ENCODE measurements at regions not wholly inside any gene's neighbourhood (a gene's known extent, or its start where the extent isn't known, plus 50 kb on each side); places are given as distances from the start of the nearest gene placed in this dataset.

DNA sequence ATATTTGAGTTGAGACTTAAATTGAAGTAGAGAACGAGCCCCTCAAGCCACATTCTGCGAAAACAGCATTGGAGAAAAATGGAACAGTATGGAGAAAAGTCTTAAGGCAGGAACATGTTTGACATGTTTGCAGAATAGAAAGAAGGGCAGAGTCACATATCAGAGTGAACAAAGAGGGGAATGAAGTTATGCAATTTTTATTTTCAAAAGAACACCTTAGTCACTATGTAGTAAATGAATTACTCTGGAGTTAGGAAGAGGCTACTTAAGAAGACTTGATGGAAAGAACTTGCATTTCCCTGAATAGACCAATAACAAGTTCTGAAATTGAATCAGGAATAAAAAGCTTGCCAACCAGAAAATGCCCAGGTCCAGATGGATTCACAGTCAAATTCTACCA is 391.4 kb upstream of the CDH19 start:
- Histone ChIP-seq H3K23me2 (ENCODE audit: low read depth, low read length) (no peaks in the 10 kb centered on the region), H2BK5ac (ENCODE audit: low read depth, low read length) (no peak overlapping the region), H2BK20ac (ENCODE audit: low read length) (no peak overlapping the region), H3K79me2 (ENCODE audit: control insufficient read depth in 1 of 2, insufficient read depth in 2 of 2, low read length in 2 of 2) (no peaks in the 10 kb centered on the region), H3K23ac (ENCODE audit: insufficient read length) (no peak overlapping the region), H3K27me3 (replicated peaks in 1 of 4; ENCODE audit: control insufficient read depth in 3 of 4, extremely low read depth in 1 of 4, insufficient read depth in 3 of 4, low read length in 3 of 4) (no peaks in the 10 kb centered on the region), H3K27ac (ENCODE audit: low read depth, low read length) (no peak overlapping the region), H3K4me1 (replicated peaks in 1 of 4; ENCODE audit: control insufficient read depth in 3 of 4, insufficient read depth in 4 of 4, low read length in 3 of 4) (no peaks in the 10 kb centered on the region), H2BK15ac (ENCODE audit: low read length) (no peak overlapping the region), H4K5ac (ENCODE audit: insufficient read length, low read depth, low read length) (no peak overlapping the region), H2BK12ac (ENCODE audit: low read depth, low read length) (no peak overlapping the region), H3K14ac (ENCODE audit: insufficient read length) (no peak overlapping the region), H4K91ac (replicated peaks; ENCODE audit: insufficient read length, low read length) (no peak overlapping the region), H3K79me1 (ENCODE audit: low read depth, low read length) (no peaks in the 10 kb centered on the region), H3K4me2 (ENCODE audit: insufficient read depth in 1 of 2, low read depth in 2 of 2, low read length in 2 of 2) (no peak overlapping the region), H3K36me3 (ENCODE audit: control insufficient read depth in 2 of 4, insufficient read depth in 4 of 4, low read length in 3 of 4) (no peaks in the 10 kb centered on the region), H3K9ac (replicated peaks in 1 of 4; ENCODE audit: extremely low read depth in 1 of 4, low read depth in 3 of 4, low read length in 3 of 4) (no peak overlapping the region), H3K4me3 (ENCODE audit: extremely low read depth in 1 of 4, insufficient read depth in 2 of 4, low read depth in 3 of 4, low read length in 4 of 4) (no peak overlapping the region), H4K20me1 (replicated peaks in 1 of 2; ENCODE audit: control insufficient read depth in 1 of 2, insufficient read depth in 2 of 2, low read length in 2 of 2) (no peaks in the 10 kb centered on the region), H3K4ac (replicated peaks; ENCODE audit: insufficient read length, low read depth, low read length) (no peak overlapping the region), H2BK120ac (replicated peaks; ENCODE audit: low read depth, low read length) (no peak overlapping the region), H2AK5ac (ENCODE audit: low read depth, low read length) (no peak overlapping the region), H3K9me3 (ENCODE audit: insufficient read depth in 2 of 2, low read depth in 1 of 2, low read length in 1 of 2) (no peaks in the 10 kb centered on the region), H4K8ac (ENCODE audit: extremely low read depth, insufficient read depth, low read length) (no peak overlapping the region), H3K18ac (ENCODE audit: extremely low read depth, low read length) (no peak overlapping the region), H3K56ac (replicated peaks; ENCODE audit: insufficient read length, low read depth, low read length) (no peak overlapping the region), H2AFZ (ENCODE audit: low read length) (no peak overlapping the region)
- DNase-seq (ENCODE audit: low read depth in 1 of 2, low spot score in 2 of 2) (no peak), FAIRE-seq (no peak)
- 85% methylated on average over 2 of the region's 2 CpGs; no CpG with 5 or more reads in 1 of the 2 experiments for WGBS, 2 experiments (ENCODE audit: extremely low coverage in 1 of 2, insufficient coverage in 1 of 2, insufficient read length in 1 of 2, insufficient replicate concordance in 2 of 2, low coverage in 1 of 2, low lambda C conversion rate in 2 of 2, missing lambda C conversion rate in 1 of 2)
- no peak for TF ChIP-seq JUN (IDR thresholded peaks at IDR 0.05; ENCODE audit: low read depth, low read length)
- no peak for TF ChIP-seq GABPA (IDR thresholded peaks at IDR 0.05; ENCODE audit: borderline replicate concordance, insufficient read depth, low read length)
- no peak for TF ChIP-seq HDAC6 (IDR thresholded peaks at IDR 0.05; ENCODE audit: low read depth, low read length)
- TF ChIP-seq SUZ12 (IDR thresholded peaks at IDR 0.05; ENCODE audit: low read length): no peak
- no peak for TF ChIP-seq BACH1 (IDR thresholded peaks at IDR 0.05; ENCODE audit: low read length)
- TF ChIP-seq SP1 (IDR thresholded peaks at IDR 0.05; ENCODE audit: low read depth, low read length): no peak
- no peak for TF ChIP-seq NANOG (IDR thresholded peaks at IDR 0.05; ENCODE audit: insufficient read depth, low read depth, low read length, poor library complexity, severe bottlenecking)
- no peak for TF ChIP-seq CEBPB (IDR thresholded peaks at IDR 0.05; ENCODE audit: low read depth, low read length)
- no peak for TF ChIP-seq TCF12 (IDR thresholded peaks at IDR 0.05; ENCODE audit: low read depth, low read length)
- no peak for TF ChIP-seq RBBP5 (IDR thresholded peaks at IDR 0.05; ENCODE audit: borderline replicate concordance, low read depth, low read length)
- TF ChIP-seq TBP (IDR thresholded peaks at IDR 0.05; ENCODE audit: low read depth, low read length): no peak
- CTCF ChIA-PET (ENCODE audit: partially characterized antibody): no interaction called here
- POLR2A ChIA-PET (ENCODE audit: partially characterized antibody): no interaction called here

All from H1 (cell line).